ENCODE measurements at regions not wholly inside any gene's neighbourhood (a gene's known extent, or its start where the extent isn't known, plus 50 kb on each side); places are given as distances from the start of the nearest gene placed in this dataset.

- H3K9me3 ChIP-seq (ENCODE audit: control insufficient read depth, low read length): no peaks in the 10 kb centered on the region
- no peak overlapping the region for H3K4me3 ChIP-seq (ENCODE audit: low read length)
- H3K27ac ChIP-seq (ENCODE audit: low read length): no peak overlapping the region
- intact Hi-C loops (cut with DNase I): loop anchor here in 3 of 4 donors (5.0 to 10.0 kb wide), 4 partner anchors 187 to 619 kb away; no protein-coding TSS in a partner anchor
- DNase-seq (no peak), ATAC-seq (no peak)
- H3K4me1 ChIP-seq (ENCODE audit: control insufficient read depth, insufficient read depth, low read length): peaks cover 5% of the 10 kb centered on the region
- no peaks in the 10 kb centered on the region for H3K27me3 ChIP-seq (ENCODE audit: control insufficient read depth, insufficient read depth)
- 56% methylated on average over 5 of the region's 5 CpGs for WGBS
Measured at GRCh38 chr4:41883988-41884734, 51.1 kb upstream of the TMEM33 start.

GRCh38 chr4:41882625-41883347, 52.4 kb upstream of the TMEM33 start:
- intact Hi-C loops (cut with DNase I): loop anchor here in 3 of 4 donors (5.0 to 10.0 kb wide), 4 partner anchors 185 to 618 kb away; no protein-coding TSS in a partner anchor
- H3K27me3 ChIP-seq (ENCODE audit: control insufficient read depth, insufficient read depth): no peaks in the 10 kb centered on the region
- WGBS: 14% methylated on average over 34 of the region's 34 CpGs

GRCh38 chr4:41881981-41882624, 53.1 kb upstream of the TMEM33 start:
- Histone ChIP-seq H3K4me1 (ENCODE audit: control insufficient read depth, insufficient read depth, low read length) (peaks cover 5% of the 10 kb centered on the region), H3K27ac (ENCODE audit: low read length) (no peak overlapping the region), H3K9me3 (ENCODE audit: control insufficient read depth, low read length) (no peaks in the 10 kb centered on the region), H3K27me3 (ENCODE audit: control insufficient read depth, insufficient read depth) (no peaks in the 10 kb centered on the region), H3K4me3 (ENCODE audit: low read length) (peak overlapping the region; percentile 61)
- peak in 1 of 3 donors; percentile 58 for DNase-seq
- peak in 1 of 2 donors; percentile 34 for ATAC-seq
- intact Hi-C loops (cut with DNase I): loop anchor here in 3 of 4 donors (5.0 to 10.0 kb wide), 4 partner anchors 185 to 617 kb away; no protein-coding TSS in a partner anchor
- 2% methylated on average over 53 of the region's 53 CpGs for WGBS

More at GRCh38 chr4:41882625-41883347, 52.4 kb upstream of the TMEM33 start:
- peak overlapping the region; percentile 61 for H3K4me3 ChIP-seq (ENCODE audit: low read length)
- peak in 2 of 3 donors; percentile 74 to 76 for DNase-seq
- H3K27ac ChIP-seq (ENCODE audit: low read length): no peak overlapping the region
- peak; percentile 81 to 83 for ATAC-seq
- peaks cover 5% of the 10 kb centered on the region for H3K4me1 ChIP-seq (ENCODE audit: control insufficient read depth, insufficient read depth, low read length)
- no peaks in the 10 kb centered on the region for H3K9me3 ChIP-seq (ENCODE audit: control insufficient read depth, low read length)

- intact Hi-C loops (cut with DNase I): loop anchor here in 3 of 4 donors (5.0 to 10.0 kb wide), 4 partner anchors 184 to 616 kb away; no protein-coding TSS in a partner anchor
- Histone ChIP-seq H3K27me3 (ENCODE audit: control insufficient read depth, insufficient read depth) (no peaks in the 10 kb centered on the region), H3K4me3 (ENCODE audit: low read length) (peak overlapping the region; percentile 61), H3K27ac (ENCODE audit: low read length) (no peak overlapping the region), H3K9me3 (ENCODE audit: control insufficient read depth, low read length) (no peaks in the 10 kb centered on the region), H3K4me1 (ENCODE audit: control insufficient read depth, insufficient read depth, low read length) (peaks cover 5% of the 10 kb centered on the region)
- no peak for DNase-seq
- no peak for ATAC-seq
- WGBS: 2% methylated on average over 79 of the region's 79 CpGs
Measured at GRCh38 chr4:41880840-41881831, 54.1 kb upstream of the TMEM33 start.

GRCh38 chr4:41880022-41880837, 55.0 kb upstream of the TMEM33 start:
- no peak overlapping the region for H3K27ac ChIP-seq (ENCODE audit: low read length)
- no peak overlapping the region for H3K4me3 ChIP-seq (ENCODE audit: low read length)
- H3K4me1 ChIP-seq (ENCODE audit: control insufficient read depth, insufficient read depth, low read length): peaks cover 5% of the 10 kb centered on the region
- whole genome bisulfite sequencing: 9% methylated on average over 45 of the region's 45 CpGs
- no peak for ATAC-seq
- no peaks in the 10 kb centered on the region for H3K9me3 ChIP-seq (ENCODE audit: control insufficient read depth, low read length)
- intact Hi-C loops (cut with DNase I): loop anchor here in 3 of 4 donors (5.0 to 10.0 kb wide), 4 partner anchors 183 to 615 kb away; no protein-coding TSS in a partner anchor
- no peak for DNase-seq
- no peaks in the 10 kb centered on the region for H3K27me3 ChIP-seq (ENCODE audit: control insufficient read depth, insufficient read depth)

- no peaks in the 10 kb centered on the region for H3K27me3 ChIP-seq (ENCODE audit: control insufficient read depth, insufficient read depth)
- H3K4me1 ChIP-seq (ENCODE audit: control insufficient read depth, insufficient read depth, low read length): peaks cover 5% of the 10 kb centered on the region
- no peak overlapping the region for H3K27ac ChIP-seq (ENCODE audit: low read length)
- ATAC-seq: no peak
- 13% methylated on average over 12 of the region's 12 CpGs for WGBS
- intact Hi-C loops (cut with DNase I): no loop called here
- H3K9me3 ChIP-seq (ENCODE audit: control insufficient read depth, low read length): no peaks in the 10 kb centered on the region
- no peak overlapping the region for H3K4me3 ChIP-seq (ENCODE audit: low read length)
- no peak for DNase-seq
Measured at GRCh38 chr4:41879552-41879951, 55.7 kb upstream of the TMEM33 start.

- Histone ChIP-seq H3K9me3 (ENCODE audit: control insufficient read depth, low read length) (no peaks in the 10 kb centered on the region), H3K27ac (ENCODE audit: low read length) (no peak overlapping the region), H3K4me1 (ENCODE audit: control insufficient read depth, insufficient read depth, low read length) (peaks cover 5% of the 10 kb centered on the region), H3K27me3 (ENCODE audit: control insufficient read depth, insufficient read depth) (no peaks in the 10 kb centered on the region), H3K4me3 (ENCODE audit: low read length) (no peak overlapping the region)
- DNase-seq (no peak), ATAC-seq (no peak)
- 8% methylated on average over 25 of the region's 25 CpGs for whole genome bisulfite sequencing
- intact Hi-C loops (cut with DNase I): no loop called here
Measured at GRCh38 chr4:41878991-41879491, 56.2 kb upstream of the TMEM33 start.

GRCh38 chr4:41878170-41878969, 56.9 kb upstream of the TMEM33 start:
- DNase-seq: no peak
- Histone ChIP-seq H3K27me3 (ENCODE audit: control insufficient read depth, insufficient read depth) (no peaks in the 10 kb centered on the region), H3K9me3 (ENCODE audit: control insufficient read depth, low read length) (no peaks in the 10 kb centered on the region), H3K4me1 (ENCODE audit: control insufficient read depth, insufficient read depth, low read length) (peaks cover 7% of the 10 kb centered on the region), H3K27ac (ENCODE audit: low read length) (no peak overlapping the region), H3K4me3 (ENCODE audit: low read length) (no peak overlapping the region)
- WGBS: 21% methylated on average over 41 of the region's 41 CpGs
- no peak for ATAC-seq
- intact Hi-C loops (cut with DNase I): no loop called here
